Putamen (tissue), 1 donor: ENCODE measurements at regions not wholly inside any gene's neighbourhood (a gene's known extent, or its start where the extent isn't known, plus 50 kb on each side); places are given as distances from the start of the nearest gene placed in this dataset.
A peak's percentile ranks its signal among the peaks of the same experiment; 100 is the strongest.
"Not testable (repeated sequence)": the region's sequence is repeated elsewhere in the genome, so short reads cannot be mapped to it uniquely, and the experiment has no call there.

Source experiments
- DNase-seq: peaks from one replicate; pipeline ENCODE4 v3.0.0-alpha.2; 2016; ENCODE audit warnings: low spot score

- DNase-seq, result no peak
Observed at GRCh38 chr2:43018179-43019024, 208.0 kb downstream of the ZFP36L2 start.

DNA sequence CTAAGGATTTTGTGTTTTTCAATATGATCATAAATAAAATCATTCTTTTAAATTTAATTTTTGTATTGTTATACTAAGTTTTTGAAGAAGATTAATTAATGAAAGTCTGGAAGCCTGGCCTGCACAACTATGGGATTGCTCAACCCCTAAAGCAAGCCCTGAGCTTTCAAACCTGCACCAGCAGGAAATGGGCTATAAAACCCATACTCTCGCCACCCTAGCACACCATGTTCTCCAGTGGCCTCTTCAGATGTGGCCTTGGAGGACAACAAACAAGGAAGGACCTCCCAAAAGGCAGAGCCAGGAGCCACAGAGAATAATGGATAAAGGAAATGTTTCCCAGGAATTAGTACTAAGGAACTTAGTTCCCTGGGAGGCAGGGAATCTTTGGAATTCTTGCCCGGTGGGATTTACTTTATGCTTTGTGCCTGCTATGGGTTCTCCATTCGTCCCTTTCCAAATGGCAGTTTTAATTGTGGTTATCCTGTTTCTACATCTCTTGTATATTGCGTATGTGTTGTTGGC, 212.5 kb downstream of the ZFP36L2 start:
- DNase-seq, result no peak

GRCh38 chr2:43012966-43013365, 213.4 kb downstream of the ZFP36L2 start:
- DNase-seq, result no peak

DNA sequence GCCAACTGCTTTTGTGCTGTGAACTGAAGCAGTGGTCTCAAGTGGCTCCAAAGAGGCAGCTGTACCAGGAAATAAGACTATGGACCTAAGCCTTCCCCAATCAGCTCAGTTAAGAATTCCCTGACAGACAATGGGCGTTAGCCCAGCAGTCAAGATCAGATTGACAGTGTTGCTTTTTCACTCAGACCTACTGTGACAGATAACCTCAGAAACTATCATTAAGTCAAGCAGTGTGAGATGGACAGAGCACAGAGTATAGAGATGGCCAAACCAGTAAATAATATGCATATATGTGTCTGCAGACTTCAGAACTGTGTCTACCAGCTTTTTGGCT, 215.3 kb downstream of the ZFP36L2 start:
- no peak for DNase-seq

DNA sequence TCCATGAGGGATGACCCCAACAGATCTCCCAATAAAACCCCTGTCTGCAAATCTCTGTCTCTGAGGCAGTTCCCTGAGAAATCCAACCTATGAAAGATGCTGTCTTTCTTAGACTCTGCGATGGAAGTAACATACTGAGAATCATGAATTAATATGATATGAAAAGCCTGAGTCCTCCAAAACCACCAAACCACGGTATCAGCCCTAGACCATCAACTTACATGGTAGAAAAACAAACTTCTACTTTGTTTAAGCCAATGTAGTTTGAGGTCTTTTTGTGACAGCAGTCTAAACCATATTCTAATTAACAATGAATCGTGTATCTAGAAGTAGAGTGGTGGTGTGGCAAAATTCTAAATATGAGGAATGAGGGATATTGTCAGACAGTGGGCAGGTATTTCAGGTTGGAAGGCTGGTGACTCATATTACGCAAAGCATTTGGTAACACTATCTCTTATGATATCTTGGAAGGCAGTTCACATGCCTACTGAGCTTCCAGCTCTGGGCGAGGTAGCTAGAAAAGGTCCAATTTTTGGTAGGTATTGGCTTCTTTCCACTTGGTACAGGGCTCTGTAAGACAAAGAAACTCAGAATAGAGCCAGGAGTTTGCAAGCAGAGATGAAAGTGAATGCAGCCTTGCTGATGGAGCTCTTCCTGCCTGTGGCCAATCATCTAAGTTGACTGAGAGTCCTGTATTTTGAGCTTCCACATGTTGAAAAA, 215.8 kb downstream of the ZFP36L2 start:
- no peak for DNase-seq

GRCh38 chr2:43009448-43009847, 217.0 kb downstream of the ZFP36L2 start:
- DNase-seq, result no peak

- DNase-seq, result no peak
Observed at GRCh38 chr2:43008388-43008787, 216.0 kb upstream of the HAAO start.

DNA sequence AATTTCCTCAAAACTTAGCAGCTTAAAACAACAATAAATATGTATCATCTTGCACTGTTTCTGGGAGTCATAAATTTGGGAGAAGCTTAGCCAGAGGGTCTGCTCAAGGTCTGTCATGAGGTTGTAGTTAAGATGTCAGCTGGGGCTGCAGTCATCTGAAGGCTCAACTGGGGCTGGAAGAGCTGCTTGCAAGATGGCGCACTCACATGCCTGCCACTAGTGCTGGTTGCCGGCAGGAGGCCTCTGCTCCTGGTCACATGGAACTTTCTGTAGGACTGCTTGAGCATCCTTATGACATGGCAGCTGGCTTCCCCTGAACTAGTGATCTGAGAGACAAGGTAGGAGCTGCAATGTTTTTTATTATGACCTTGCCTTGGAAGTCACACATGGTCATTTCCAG, 215.5 kb upstream of the HAAO start:
- DNase-seq, result no peak

- DNase-seq, result no peak
Observed at GRCh38 chr2:43006834-43007543, 214.6 kb upstream of the HAAO start.

DNA sequence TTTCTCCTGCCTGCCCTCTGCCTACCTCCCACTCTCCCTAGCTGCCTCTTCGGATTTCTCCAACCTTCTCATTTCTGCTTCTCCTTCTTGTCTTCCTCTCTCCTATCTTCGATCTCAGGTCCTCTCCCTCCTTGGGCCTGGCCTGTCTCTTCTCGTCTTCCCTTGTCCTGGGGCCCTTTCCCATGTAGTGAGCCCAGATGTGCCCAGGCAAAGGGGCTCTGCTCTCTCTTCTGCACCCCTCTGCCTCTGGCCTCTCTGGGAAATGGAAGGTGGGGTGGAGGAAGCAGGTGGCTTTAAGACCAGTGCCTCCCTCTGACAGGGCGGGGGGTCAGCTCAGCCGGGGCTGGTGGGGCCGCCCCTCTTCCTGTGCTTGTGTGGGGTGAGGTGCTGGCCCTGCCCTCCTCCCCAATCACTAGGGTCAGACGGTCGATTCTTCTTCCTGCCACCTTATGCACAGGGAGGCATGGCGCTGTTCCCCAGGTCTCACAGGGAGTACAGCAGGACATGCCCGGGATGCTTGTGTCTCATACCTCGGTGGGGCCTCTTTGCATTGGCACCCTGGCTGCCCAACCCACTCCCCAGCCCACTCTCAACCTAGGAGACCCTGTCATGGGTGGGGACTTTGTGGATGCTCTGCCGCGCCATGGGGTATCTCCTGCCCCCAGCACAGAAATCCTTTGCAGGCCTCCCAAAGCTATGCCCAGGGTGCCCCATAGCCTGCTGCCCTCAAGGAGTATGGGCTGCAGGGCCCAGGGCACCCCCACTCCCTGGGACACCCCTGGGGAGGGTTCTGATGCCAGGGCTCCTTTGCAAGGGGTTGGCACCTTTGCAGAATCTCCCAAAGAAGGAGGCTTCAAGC, 213.8 kb upstream of the HAAO start:
- no peak for DNase-seq

DNA sequence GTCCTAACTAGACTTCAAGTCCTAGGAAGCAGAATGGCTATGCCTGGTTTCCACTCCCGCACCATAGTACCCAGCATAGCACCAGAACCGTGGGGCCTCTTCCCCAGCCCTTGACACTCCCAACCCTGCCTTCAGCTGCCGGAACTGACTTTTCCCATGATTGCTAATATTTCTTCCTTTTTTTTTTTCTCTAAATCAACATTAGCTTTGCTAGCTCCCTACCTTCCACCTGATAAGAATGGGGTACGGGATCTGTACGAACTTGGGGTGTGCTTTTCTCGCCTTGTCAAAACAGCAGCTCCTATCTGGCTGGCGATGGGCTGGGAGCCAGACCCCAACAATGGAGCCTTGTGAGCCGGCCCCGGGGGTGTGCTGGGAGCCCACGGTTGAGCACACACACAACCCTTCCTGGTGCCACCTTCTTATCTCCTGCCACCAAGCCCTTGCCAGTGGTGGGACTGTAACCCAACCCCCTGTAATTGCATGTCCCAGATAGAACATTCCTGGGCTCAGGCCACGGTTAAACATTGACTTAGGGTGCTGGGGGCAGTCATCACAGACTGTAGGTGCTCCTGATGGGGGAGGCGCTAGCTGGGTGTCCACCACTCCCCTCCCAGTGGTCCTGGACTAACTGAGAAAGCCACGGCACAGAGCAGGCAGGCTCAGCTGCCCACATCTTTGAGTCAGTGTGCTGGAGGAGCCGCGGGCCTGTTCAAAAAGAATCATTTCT, 213.0 kb upstream of the HAAO start:
- peak; percentile 83 for DNase-seq

DNA sequence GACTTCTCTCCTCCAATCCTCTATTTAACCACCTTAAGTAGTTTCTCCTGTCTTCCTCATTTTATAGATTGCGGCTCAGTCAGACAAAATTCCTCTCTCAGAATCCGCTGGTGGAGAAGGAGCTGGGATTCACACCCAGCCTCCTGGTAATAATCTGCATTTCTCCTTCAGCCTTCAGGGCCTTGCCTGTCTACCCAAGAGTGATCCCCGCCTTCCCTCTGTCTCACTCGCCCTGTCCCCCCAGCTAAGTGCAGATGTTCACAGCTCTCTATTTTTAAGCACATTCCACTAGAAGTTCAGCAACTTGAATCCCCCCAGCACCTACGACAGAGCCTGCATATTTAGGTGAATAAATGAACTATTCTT, 212.5 kb upstream of the HAAO start:
- no peak for DNase-seq

- not testable (repeated sequence) for DNase-seq
Observed at GRCh38 chr2:43004126-43004865, 211.9 kb upstream of the HAAO start.

DNA sequence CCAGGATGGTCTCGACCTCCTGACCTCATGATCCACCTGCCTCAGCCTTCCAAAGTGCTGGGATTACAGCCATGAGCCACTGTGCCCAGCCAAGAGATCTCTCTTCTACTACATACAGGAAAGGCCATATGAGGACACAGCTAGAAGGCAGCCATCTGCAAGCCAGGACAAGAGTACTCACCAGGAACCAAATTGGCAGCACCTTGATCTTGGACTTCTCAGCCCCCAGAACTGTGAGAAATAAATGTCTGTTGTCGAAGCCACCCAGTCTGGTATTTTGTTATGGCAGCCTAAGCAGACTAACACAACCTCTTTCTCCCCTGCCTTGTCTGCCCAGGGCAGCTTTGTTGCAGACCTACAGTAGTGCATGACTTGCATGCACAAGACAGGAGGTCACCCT, 211.3 kb upstream of the HAAO start:
- DNase-seq, result no peak

DNA sequence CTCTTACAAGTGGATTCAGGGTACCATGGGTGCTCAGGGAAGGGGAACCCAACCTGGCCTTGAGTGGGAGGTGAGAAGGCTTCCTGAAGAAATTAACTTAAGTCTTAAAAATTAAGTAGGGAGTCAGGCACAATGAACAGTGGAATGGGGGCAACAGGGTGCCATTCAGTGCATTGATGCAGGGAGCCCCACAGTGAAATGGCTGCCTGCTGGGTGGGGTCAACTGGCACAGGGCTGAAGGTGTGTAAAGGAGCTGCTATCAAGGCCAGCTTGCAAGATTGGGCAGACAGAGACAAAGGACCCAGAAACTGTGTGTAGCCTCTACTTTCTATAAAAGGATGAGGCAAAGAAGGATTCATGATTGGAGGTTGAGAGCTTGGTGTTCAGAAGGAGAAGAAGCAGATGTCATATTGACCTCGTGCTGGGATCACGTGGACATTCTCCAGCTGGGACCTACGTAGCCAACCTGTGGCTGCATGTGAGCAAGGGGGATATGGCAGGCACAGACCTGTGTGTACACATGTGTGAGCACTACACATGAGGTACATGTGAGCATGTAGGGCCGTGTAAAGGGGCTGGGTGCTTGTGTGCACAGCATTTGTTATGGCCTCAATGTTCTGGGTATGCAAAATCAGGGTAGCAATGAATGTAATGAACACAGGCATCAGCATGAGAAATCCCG, 209.5 kb upstream of the HAAO start:
- no peak for DNase-seq

DNA sequence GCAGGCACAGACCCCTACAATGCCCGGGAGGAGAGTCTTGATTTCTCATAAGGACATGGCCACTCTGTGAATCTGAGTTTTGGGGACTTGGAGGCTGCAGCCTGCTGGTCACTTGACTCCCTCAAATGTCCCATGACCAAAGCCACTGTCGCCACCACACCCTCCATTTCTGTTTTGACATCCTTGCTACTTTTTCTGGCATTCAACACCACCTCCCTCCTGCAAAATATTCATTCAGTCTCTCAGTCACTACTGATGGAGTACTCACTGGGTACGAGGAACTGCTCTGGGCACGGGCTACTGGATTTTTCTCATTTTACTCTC, 208.6 kb upstream of the HAAO start:
- no peak for DNase-seq

DNA sequence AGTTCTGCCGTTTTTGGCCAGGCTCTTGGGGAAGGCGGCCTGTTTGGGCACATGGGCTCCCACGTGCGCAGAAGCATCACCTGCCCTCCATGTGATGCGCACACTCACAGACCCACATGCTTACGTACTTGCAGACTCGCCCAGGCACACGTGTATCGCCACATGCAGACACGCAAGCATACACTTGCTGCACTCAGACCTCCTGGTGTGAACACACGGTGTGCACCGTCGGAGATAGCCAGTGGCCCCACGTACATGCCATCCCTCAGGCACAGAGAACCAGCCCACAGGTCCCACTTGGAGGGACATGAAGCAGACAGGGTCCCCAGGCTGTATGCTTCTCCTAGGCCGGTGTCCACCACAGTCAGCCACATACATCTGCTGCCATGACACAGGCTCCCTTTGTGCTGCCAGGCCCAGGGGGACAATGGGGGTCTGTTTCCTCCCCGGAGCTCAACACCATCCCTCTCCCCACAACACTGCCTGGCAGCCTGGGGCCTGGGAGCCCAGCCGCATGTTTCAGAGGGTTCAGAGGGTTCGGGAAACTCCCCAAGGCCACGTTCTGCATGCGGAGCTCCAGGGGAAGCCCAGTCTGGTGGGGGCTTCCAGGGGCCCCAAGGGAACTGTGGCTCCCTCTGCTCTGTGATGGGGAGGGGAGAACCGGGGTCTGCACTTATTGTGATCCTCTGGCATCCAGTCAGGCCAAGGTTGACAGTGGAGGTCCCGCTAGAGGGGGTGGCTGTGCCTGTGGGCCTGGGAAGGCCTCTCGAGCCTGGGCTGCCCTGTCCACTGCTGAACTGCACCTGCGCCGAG, 208.1 kb upstream of the HAAO start:
- DNase-seq, result peak; percentile 95

- no peak for DNase-seq
Observed at GRCh38 chr2:42999856-43000241, 207.5 kb upstream of the HAAO start.

DNA sequence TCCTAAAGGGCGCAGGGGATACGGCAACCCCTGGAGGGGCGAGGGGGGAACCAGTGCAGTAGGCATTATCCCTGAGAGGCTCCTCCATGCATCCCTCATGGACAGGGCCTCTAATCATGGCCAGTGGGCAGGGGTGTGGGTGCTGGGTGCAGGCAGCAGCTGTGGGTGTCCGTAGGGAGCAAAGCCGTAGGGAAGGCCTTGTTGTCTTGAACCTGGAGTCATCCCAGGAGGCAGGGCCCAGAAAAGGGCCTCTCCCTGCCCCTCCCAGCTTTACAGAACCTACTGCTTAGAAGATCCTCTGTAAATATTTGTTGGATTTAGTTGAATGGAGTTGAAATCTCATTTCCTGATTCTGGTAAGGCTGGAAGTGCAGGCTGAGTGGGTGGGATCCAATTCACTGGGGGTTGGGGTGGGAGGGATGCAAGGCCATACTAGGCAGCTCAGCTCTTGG, 207.0 kb upstream of the HAAO start:
- no peak for DNase-seq
